ENCODE measurements at regions not wholly inside any gene's neighbourhood (a gene's known extent, or its start where the extent isn't known, plus 50 kb on each side); places are given as distances from the start of the nearest gene placed in this dataset.

DNA sequence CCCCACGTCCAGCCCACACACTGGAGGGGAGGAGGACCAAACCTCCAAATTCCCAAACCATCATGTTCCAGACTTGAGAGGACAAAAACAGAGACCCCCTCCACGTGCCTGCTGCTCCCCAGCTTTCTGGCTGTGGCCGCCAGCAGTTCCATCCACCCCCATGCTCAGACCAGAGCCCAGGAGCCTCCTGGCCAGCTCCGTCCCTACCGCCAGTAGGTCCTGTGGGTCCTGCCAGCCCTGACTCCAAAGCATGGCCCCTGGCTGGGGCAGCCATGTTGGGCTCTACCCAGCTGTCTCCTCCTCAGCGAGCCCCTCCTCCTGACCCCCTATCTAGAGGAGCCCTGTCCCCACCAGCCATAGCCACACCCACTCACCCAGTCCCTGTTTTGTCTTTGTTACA is 227.3 kb upstream of the RTL1 start:
- intact Hi-C loops (cut with DNase I), result no loop called here

DNA sequence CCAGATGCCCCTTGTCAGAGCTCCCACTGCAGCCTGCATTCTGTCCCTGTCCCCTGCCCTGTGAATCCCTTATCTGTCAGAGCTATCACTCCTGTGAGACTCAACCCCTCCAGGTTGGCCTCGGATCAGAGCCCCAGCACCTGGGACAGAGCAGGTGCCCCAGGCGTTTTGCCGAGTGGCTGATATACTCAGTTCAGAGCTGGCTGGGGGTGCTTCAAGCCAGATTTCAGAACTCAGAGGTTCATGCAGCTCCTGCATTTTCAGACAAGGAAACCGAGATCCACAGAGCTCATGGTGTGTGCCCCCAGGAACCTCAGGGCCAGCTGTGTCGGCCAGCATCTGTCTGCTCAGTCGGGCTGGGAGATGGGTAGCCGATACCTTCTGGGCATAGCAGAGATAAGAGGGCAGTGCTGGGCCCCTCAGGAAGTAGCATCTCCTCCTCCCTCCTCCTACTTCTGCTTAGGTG is 228.0 kb upstream of the RTL1 start:
- WGBS, result 76% methylated on average over 7 of the region's 7 CpGs

More for the DNA sequence above, 227.3 kb upstream of the RTL1 start:
- WGBS, result 68% methylated on average over 6 of the region's 6 CpGs
- Histone ChIP-seq H3K4me3 (no peak overlapping the region), H3K27me3 (replicated peaks; ENCODE audit: insufficient read depth) (no peaks in the 10 kb centered on the region), H3K9me3 (no peaks in the 10 kb centered on the region), H3K27ac (no peak overlapping the region), H3K4me1 (replicated peaks) (no peaks in the 10 kb centered on the region), H3K36me3 (no peaks in the 10 kb centered on the region)
- no peak for DNase-seq (ENCODE audit: low spot score)
- TF ChIP-seq POLR2AphosphoS5 (IDR thresholded peaks at IDR 0.05), result no peak
- no peak for TF ChIP-seq POLR2A (IDR thresholded peaks at IDR 0.05)
- TF ChIP-seq, protein P1, sequence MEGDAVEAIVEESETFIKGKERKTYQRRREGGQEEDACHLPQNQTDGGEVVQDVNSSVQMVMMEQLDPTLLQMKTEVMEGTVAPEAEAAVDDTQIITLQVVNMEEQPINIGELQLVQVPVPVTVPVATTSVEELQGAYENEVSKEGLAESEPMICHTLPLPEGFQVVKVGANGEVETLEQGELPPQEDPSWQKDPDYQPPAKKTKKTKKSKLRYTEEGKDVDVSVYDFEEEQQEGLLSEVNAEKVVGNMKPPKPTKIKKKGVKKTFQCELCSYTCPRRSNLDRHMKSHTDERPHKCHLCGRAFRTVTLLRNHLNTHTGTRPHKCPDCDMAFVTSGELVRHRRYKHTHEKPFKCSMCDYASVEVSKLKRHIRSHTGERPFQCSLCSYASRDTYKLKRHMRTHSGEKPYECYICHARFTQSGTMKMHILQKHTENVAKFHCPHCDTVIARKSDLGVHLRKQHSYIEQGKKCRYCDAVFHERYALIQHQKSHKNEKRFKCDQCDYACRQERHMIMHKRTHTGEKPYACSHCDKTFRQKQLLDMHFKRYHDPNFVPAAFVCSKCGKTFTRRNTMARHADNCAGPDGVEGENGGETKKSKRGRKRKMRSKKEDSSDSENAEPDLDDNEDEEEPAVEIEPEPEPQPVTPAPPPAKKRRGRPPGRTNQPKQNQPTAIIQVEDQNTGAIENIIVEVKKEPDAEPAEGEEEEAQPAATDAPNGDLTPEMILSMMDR (IDR thresholded peaks at IDR 0.05), result no peak

DNA sequence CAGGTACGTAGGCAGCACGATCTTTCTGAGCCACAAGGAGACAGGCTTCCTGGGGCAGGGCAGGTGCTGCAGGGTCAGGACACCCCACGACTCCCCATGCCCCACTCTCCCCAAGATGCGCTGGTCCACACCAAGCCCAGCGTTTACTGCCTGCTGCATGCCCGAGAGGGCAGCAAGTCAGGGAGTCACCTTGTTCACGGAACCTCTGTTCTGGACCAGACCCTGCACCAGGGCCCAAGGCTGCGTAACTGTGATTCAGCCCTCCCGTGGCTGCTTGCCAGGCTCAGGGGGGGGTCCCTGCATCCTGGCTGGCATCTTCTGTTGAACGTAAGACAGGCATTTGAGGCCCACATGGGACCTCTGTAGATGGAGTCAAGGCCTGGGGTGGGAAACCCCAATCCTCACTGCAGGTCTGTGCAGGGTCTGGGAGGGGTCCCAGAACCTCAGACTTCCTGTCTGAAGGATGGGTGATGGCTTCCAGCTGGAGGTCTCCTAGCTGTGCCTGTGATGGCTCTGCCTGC is 228.6 kb upstream of the RTL1 start:
- H3K9me3 ChIP-seq, result no peaks in the 10 kb centered on the region
- intact Hi-C loops (cut with DNase I), result no loop called here
- no peaks in the 10 kb centered on the region for H3K27me3 ChIP-seq (replicated peaks; ENCODE audit: insufficient read depth)
- no peak overlapping the region for H3K4me3 ChIP-seq
- no peaks in the 10 kb centered on the region for H3K4me1 ChIP-seq (replicated peaks)
- WGBS, result 74% methylated on average over 10 of the region's 10 CpGs
- H3K27ac ChIP-seq, result no peak overlapping the region
- H3K36me3 ChIP-seq, result no peaks in the 10 kb centered on the region
- DNase-seq (ENCODE audit: low spot score), result peak; percentile 1
- TF ChIP-seq, protein P1 (IDR thresholded peaks at IDR 0.05), result no peak
- no peak for TF ChIP-seq POLR2AphosphoS5 (IDR thresholded peaks at IDR 0.05)

More for the DNA sequence above, 228.0 kb upstream of the RTL1 start:
- Histone ChIP-seq H3K4me3 (no peak overlapping the region), H3K27me3 (replicated peaks; ENCODE audit: insufficient read depth) (no peaks in the 10 kb centered on the region), H3K27ac (no peak overlapping the region), H3K4me1 (replicated peaks) (no peaks in the 10 kb centered on the region), H3K36me3 (no peaks in the 10 kb centered on the region), H3K9me3 (no peaks in the 10 kb centered on the region)
- intact Hi-C loops (cut with DNase I), result no loop called here
- TF ChIP-seq POLR2AphosphoS5 (IDR thresholded peaks at IDR 0.05) (no peak), POLR2A (IDR thresholded peaks at IDR 0.05) (no peak)
- TF ChIP-seq, protein P1 (IDR thresholded peaks at IDR 0.05), result no peak
- DNase-seq (ENCODE audit: low spot score), result peak; percentile 2

DNA sequence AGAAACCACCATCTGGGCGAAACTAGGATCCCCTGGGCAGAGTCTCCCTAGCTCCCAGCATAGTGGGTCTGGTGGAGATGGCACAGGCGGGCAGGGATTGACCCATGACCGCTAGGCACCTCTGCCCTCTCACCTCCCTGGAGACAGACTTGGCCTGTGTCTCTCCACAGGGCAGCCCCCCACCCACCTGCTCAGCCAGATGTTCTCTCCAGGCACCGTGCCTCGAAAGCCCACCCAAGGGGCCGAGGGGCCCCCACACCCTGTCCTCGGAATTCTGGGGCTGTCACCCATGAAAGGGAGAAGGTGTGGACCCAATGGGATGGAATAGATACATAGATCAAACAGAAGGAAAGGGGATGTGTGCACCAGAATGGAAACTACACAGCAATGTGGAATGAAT is 229.1 kb upstream of the RTL1 start:
- Histone ChIP-seq H3K4me1 (replicated peaks) (no peaks in the 10 kb centered on the region), H3K27ac (no peak overlapping the region), H3K27me3 (replicated peaks; ENCODE audit: insufficient read depth) (no peaks in the 10 kb centered on the region), H3K9me3 (no peaks in the 10 kb centered on the region), H3K4me3 (no peak overlapping the region), H3K36me3 (no peaks in the 10 kb centered on the region)
- intact Hi-C loops (cut with DNase I), result no loop called here
- WGBS, result 74% methylated on average over 6 of the region's 7 CpGs
- peak; percentile 1 for DNase-seq (ENCODE audit: low spot score)
- TF ChIP-seq, protein P1 (IDR thresholded peaks at IDR 0.05), result no peak
- TF ChIP-seq POLR2A (IDR thresholded peaks at IDR 0.05) (no peak), POLR2AphosphoS5 (IDR thresholded peaks at IDR 0.05) (no peak)

DNA sequence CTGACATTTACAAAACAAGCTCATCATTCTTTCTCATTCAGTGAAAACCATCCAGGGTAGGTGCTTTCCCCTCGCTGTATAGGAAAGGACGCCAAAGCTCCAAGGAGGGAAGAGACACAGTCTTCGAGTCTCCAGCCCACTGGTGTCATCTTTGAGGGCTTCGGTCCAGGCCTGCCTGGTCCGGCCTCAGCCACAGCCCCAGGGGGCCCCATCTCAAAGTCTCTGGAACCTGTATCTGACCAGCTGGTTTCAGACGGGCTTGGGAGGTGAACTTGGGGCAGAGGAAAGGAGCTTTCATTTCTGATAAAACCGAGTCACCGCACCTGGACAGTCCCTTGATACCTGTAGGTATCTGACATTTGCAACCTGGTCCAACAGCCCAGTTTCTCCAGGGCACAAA is 229.5 kb upstream of the RTL1 start:
- peak; percentile 2 for DNase-seq (ENCODE audit: low spot score)
- 87% methylated on average over 8 of the region's 8 CpGs for WGBS
- no peaks in the 10 kb centered on the region for H3K4me1 ChIP-seq (replicated peaks)
- H3K27ac ChIP-seq, result no peak overlapping the region
- no peaks in the 10 kb centered on the region for H3K9me3 ChIP-seq
- no peak for TF ChIP-seq POLR2A (IDR thresholded peaks at IDR 0.05)
- no peak for TF ChIP-seq POLR2AphosphoS5 (IDR thresholded peaks at IDR 0.05)
- TF ChIP-seq, protein P1 (IDR thresholded peaks at IDR 0.05), result no peak
- H3K36me3 ChIP-seq, result no peaks in the 10 kb centered on the region
- H3K4me3 ChIP-seq, result no peak overlapping the region
- H3K27me3 ChIP-seq (replicated peaks; ENCODE audit: insufficient read depth), result no peaks in the 10 kb centered on the region
- intact Hi-C loops (cut with DNase I), result no loop called here

Measured in prostate gland (tissue), 2 donors.